Ovary (tissue), 7 donors: ENCODE measurements at regions not wholly inside any gene's neighbourhood (a gene's known extent, or its start where the extent isn't known, plus 50 kb on each side); places are given as distances from the start of the nearest gene placed in this dataset.

Source experiments
- DNase-seq, 5 donors: peaks; one replicate each; pipeline ENCODE4 v3.0.0-alpha.2; 2019 to 2020
- H3K27ac ChIP-seq, 2 donors: fragments of 200-600 bp; one replicate each; pipeline versions ENCODE4 v1.5.1 to v1.8.0; 2019 to 2022
- H3K27me3 ChIP-seq: fragments of 200-600 bp; one replicate; pipeline ENCODE4 v1.8.0; 2022
- H3K36me3 ChIP-seq: fragments of 200-600 bp; sonication (generic); one replicate; pipeline ENCODE4 v1.5.1; 2019
- H3K4me1 ChIP-seq: one replicate; pipeline ENCODE4 v1.8.1; 2013; ENCODE audit warnings: mild to moderate bottlenecking, moderate library complexity; ENCODE audit not compliant: insufficient read depth
- H3K4me3 ChIP-seq: fragments of 200-600 bp; sonication (generic); one replicate; pipeline ENCODE4 v1.5.1; 2017
- H3K9me3 ChIP-seq, 2 donors: fragments of 200-600 bp in 1 of 2; sonication (generic) in 1 of 2; one replicate each; pipeline versions ENCODE4 v1.5.1 to v1.8.1; 2013 to 2019; ENCODE audit warnings: mild to moderate bottlenecking in 1 of 2, moderate library complexity in 1 of 2
- EP300 ChIP-seq: sonication (generic); formaldehyde crosslinking; IDR thresholded peaks from one replicate; pipeline ENCODE4 v1.6.1; 2017; ENCODE audit warnings: antibody characterized with exemption
- POLR2A ChIP-seq: fragments of 450-650 bp; IDR thresholded peaks from one replicate; pipeline ENCODE4 v1.6.1; 2017; ENCODE audit warnings: antibody characterized with exemption, mild to moderate bottlenecking, moderate library complexity
- WGBS, 3 donors: extraction: QIAGEN DNeasy Blood & Tissue Kit in 1 of 3; methylation state at CpG; one replicate each; pipeline versions ENCODE4 v1.1.5 to v1.1.7; 2013 to 2017; 5-methylcytosine and 5-hydroxymethylcytosine counted together
- intact Hi-C, 4 donors: fragments of 100-400 bp; cut with DNase I; formaldehyde crosslinking; loops; one replicate each; pipeline versions ENCODE4 v1.11.0 to v1.15.1; 2022 to 2023
- TF ChIP-seq, protein P1 (sequence below), 3 donors: fragments of 450-650 bp in 2 of 3; fragments of 200-600 bp in 1 of 3; IDR thresholded peaks; one replicate each; pipeline versions ENCODE4 v1.5.1 to v1.8.0; 2016 to 2022; ENCODE audit warnings: antibody characterized with exemption in 3 of 3, mild to moderate bottlenecking in 1 of 3
- donor health status: DM: no; HTN: no; CAD: no; lungs with moderate emphysema.
- donor health status: DM: no; HTN: no; CAD: no.
- donor health status: Bipolar disorder and iron deficiency.
- donor health status: DM: no; HTN: no; CAD: no.
- donor health status: DM: yes; HTN: yes; CAD: no.

DNA sequence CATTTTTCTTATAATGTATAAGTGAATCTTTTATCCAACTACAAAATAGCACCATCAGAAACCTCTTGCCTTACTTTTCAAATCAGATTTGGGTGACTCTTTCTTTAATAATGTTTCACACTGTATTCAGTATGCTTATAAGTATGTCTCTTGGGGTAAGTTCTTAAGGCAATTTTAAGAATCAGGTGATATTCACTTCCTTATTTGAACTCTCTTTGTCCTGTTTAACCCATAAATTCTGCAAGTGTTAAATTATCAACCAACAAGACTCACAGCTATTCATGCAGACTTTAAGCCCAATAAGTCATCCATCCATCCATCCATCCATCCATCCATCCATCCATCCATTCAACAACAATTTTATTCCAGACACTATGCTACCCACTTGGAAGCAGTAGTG lies 142.7 kb upstream of the FBXL17 start:
- intact Hi-C loops: no loop called here
- H3K9me3 ChIP-seq: no peaks in the 10 kb centered on the region
- no peak overlapping the region for H3K27ac ChIP-seq
- TF ChIP-seq EP300: no peak
- TF ChIP-seq POLR2A: no peak
- TF ChIP-seq, protein P1, sequence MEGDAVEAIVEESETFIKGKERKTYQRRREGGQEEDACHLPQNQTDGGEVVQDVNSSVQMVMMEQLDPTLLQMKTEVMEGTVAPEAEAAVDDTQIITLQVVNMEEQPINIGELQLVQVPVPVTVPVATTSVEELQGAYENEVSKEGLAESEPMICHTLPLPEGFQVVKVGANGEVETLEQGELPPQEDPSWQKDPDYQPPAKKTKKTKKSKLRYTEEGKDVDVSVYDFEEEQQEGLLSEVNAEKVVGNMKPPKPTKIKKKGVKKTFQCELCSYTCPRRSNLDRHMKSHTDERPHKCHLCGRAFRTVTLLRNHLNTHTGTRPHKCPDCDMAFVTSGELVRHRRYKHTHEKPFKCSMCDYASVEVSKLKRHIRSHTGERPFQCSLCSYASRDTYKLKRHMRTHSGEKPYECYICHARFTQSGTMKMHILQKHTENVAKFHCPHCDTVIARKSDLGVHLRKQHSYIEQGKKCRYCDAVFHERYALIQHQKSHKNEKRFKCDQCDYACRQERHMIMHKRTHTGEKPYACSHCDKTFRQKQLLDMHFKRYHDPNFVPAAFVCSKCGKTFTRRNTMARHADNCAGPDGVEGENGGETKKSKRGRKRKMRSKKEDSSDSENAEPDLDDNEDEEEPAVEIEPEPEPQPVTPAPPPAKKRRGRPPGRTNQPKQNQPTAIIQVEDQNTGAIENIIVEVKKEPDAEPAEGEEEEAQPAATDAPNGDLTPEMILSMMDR (IDR thresholded peaks at IDR 0.05): no peak
- no peak for DNase-seq
- H3K27me3 ChIP-seq: no peaks in the 10 kb centered on the region
- no peaks in the 10 kb centered on the region for H3K36me3 ChIP-seq
- H3K4me1 ChIP-seq: no peaks in the 10 kb centered on the region
- H3K4me3 ChIP-seq: no peak overlapping the region

DNA sequence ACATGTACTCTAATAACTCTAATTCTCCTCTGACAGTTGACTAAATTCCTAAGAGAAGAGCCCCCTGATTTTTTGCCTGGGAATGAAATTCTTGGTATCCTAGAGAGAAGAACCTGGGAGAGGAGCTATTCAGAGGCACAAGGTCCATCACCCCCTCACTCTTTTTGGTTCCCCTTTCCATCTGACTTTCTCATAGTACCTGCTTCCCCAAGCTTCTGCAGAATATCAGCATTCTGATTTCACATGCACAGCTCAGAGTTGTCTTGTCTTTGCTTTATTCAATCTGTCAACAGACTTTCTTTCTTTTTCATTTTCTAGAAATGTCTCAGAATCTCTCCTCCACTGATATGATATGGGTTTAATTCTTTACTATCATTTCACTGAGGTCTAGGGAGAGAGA lies 141.5 kb upstream of the FBXL17 start:
- no peaks in the 10 kb centered on the region for H3K9me3 ChIP-seq
- no peaks in the 10 kb centered on the region for H3K36me3 ChIP-seq
- no peaks in the 10 kb centered on the region for H3K27me3 ChIP-seq
- no peak overlapping the region for H3K27ac ChIP-seq
- intact Hi-C loops: no loop called here
- no peaks in the 10 kb centered on the region for H3K4me1 ChIP-seq
- DNase-seq: no peak
- TF ChIP-seq, protein P1 (IDR thresholded peaks at IDR 0.05): no peak
- TF ChIP-seq POLR2A (no peak), EP300 (no peak)
- H3K4me3 ChIP-seq: no peak overlapping the region

DNA sequence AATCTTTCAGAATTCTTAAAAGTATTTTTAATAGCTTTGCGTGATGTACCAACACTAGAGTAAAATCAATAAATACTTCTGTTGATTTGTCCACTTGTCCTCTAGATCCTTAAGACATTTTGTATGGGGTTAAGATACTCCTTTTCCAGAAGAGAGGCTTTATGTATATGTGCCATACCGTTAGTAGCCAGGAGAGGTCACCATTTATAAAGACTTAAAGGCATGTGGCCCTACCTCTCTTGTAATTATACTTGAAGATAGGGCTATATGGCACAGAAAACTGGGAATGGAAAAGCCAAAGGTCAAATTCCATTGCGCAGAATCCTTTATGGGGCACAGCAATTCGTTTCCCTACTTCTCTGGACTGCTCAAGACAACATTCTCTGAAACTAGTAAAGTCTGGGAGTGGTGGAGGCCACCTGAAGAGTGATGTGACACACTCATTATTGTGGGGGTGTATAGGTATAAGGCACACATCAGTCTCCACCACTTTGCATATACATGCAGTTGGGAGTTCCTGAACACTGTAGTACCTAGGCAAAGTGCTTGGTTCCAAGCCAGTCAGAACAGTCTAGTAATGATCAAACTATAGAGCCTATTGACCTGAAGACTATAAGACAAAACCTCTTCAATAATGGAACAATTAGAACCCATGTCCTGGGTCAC lies 140.1 kb upstream of the FBXL17 start:
- Histone ChIP-seq H3K9me3 (no peaks in the 10 kb centered on the region), H3K27me3 (no peaks in the 10 kb centered on the region), H3K36me3 (no peaks in the 10 kb centered on the region), H3K4me3 (no peak overlapping the region), H3K4me1 (no peaks in the 10 kb centered on the region), H3K27ac (no peak overlapping the region)
- intact Hi-C loops: no loop called here
- 36 to 39% (median 37%) methylated on average over 4 of the region's 4 CpGs for WGBS, 3 donors
- DNase-seq: no peak
- TF ChIP-seq POLR2A: no peak

DNA sequence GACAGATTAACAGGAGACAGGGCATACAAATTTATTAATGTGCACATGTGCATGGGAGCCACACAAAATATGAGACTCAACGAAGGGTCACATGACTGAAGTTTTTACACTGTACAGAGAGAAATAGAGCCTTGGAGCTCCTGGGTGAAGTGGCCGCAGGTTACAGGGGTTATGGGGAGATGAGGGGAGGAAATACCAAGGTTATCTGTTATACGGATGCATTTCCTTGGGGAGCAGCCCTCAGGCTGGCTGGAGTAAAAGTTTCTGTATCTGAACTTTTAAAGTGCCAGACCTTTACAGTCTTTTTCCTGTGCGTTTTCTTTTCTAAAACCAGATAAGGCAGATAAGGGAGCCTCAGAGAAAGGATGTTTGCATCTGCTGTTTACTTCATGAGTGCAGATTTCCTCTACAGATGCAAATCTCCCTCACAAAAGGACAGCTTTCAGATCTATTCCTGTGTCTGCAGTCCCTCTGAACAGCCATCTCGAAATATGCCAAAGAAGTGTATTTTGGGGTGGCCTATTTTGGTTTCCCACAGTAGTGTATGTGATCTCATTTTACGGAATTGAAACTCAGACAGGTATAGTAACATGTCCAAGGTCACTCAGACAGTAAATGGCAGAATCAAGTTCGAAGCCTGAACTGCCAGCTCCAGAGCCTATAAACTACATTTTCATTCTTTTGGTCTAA lies 139.3 kb upstream of the FBXL17 start:
- TF ChIP-seq, protein P1 (IDR thresholded peaks at IDR 0.05): no peak
- TF ChIP-seq POLR2A (no peak), EP300 (no peak)
- Histone ChIP-seq H3K4me3 (no peak overlapping the region), H3K27ac (no peak overlapping the region), H3K27me3 (no peaks in the 10 kb centered on the region), H3K9me3 (no peaks in the 10 kb centered on the region), H3K4me1 (no peaks in the 10 kb centered on the region), H3K36me3 (no peaks in the 10 kb centered on the region)
- WGBS, 3 donors: 17 to 28% (median 22%) methylated on average over 7 of the region's 7 CpGs
- intact Hi-C loops: no loop called here
- no peak for DNase-seq

DNA sequence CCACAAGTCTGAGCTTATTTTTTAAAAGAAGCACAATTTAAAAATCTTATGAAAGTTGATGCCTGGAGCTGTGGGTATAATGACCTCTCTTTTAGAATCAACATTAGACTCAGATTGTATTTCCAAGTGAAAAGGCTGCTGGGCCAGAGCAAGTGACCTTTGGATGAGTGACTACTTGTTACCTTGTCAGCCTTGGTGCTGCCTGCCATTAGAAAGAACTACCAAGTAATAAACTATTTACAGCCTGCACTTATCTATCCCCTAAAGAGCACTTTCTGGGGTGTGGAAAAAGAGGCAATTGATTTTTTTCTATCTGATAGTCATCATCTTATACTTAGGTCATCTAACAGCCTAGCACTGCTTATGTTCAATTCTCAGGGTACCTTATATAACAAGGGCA lies 134.9 kb upstream of the FBXL17 start:
- no peak overlapping the region for H3K4me3 ChIP-seq
- no peak for DNase-seq
- H3K9me3 ChIP-seq: no peaks in the 10 kb centered on the region
- H3K36me3 ChIP-seq: no peaks in the 10 kb centered on the region
- no peak overlapping the region for H3K27ac ChIP-seq
- H3K27me3 ChIP-seq: no peaks in the 10 kb centered on the region
- intact Hi-C loops: no loop called here
- no peak for TF ChIP-seq EP300
- TF ChIP-seq POLR2A: no peak
- TF ChIP-seq, protein P1 (IDR thresholded peaks at IDR 0.05): no peak
- H3K4me1 ChIP-seq: no peaks in the 10 kb centered on the region
